ENCODE measurements at regions not wholly inside any gene's neighbourhood (a gene's known extent, or its start where the extent isn't known, plus 50 kb on each side); places are given as distances from the start of the nearest gene placed in this dataset.
"Not testable (repeated sequence)": the region's sequence is repeated elsewhere in the genome, so short reads cannot be mapped to it uniquely, and the experiment has no call there.

DNA sequence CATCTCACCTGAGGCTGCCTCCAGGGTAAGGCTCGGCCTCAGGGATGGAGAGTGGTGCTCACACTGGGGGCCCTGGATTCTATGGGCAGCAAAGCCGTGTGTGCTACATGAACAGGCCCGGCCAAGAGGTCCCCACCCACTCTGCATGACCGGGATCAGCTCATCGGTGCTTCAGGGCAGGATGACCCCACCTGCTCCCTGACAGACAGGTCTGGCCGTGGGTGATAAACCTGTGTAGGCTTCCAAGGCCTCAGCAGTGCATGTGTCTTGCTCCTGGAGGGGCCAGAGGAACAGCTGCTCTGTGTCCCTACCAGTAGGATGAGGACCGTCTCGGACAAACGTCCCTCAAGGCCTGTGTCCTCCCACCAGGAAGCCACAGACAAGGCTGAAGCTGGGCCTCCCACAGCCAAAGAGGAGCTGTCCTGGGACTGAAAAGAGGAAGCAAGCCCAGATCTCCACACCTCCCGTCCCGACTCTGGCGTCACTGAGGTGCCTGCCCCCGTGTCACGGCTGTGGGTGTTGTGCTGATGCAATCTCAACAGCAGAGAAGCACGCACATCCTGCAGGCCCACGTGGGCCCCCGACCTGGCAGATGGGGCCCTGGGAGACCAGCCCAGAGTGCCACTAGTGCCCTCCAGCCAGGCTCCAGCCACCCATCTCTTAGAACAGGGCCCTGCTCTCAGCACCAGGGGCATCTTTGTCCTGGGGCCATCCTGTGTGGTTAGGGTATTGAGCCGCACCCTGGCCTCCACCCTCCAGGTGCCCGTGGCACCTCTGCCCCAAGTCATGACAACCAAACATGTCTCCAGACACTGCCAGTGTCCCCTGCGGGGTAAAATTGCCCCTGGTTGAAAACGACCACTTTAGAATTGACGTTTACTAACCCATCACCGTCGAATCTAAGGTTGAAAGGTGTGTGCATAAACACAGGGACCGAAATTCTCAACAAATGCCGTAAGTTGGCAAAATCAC is 5455.9 kb upstream of the TPTE start:
- peak; percentile 18 for DNase-seq (ENCODE audit: low spot score)

DNA sequence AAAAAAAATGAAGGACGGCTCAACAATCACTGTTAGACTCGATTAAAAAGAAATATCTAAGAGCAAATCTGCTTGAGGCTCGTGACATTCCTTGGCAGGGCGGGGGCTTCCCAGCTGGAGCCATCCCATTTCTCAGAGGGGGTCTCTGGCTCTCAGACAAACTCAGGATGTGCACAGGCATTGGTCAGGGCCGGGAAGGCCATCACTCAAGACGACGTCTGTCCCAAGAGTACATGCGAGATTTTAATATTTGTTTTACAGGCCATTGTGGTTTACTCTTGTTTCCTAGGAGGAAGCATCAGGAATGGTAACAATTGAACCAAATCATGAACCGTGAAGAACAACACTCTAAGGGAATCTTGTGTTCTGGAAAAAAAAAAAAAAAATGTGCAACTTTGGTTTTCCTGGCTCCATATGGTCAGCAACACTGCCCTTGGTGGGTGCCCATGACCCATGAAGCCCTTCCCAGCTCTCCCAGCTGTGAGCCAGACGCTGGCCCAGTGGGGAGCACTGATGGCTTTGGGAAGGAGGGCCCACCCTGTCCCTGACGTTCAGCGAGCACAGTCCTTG is 5454.6 kb upstream of the TPTE start:
- not testable (repeated sequence) for DNase-seq (ENCODE audit: low spot score)

DNA sequence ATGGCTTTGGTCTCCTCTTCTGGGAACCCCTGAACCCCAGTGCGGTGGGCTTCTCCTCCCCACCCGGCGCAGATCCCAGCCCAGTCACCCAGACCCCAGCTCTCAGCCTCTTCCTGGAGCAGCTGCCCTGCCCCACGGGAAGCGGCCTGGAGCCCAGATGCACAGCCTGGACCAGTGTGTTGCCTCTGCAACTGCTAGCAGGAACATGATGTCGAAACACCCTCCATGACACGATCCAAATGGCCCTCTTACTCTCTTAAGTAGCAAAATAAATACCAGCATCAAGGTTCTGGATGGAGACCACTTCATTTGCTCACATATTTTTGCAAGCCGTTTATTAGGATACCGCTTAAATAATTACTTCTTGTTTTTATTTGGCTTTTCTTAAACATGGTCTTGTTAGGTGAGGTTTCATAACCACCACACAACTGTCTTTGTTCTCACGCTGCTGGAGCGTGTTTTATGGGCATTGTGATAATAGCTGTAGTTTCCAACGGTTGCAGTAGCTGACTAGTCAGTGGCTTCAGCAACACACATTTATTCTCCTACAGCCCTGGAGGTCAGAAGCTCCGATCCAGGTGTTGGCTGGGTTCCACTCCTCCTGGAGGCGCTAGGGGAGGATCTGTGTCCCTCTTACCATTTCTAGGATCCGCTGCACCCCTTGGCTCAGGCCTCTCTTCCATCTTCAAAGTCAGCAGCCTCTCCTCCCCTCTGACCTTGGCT is 5453.9 kb upstream of the TPTE start:
- DNase-seq (ENCODE audit: low spot score) = not testable (repeated sequence)

- DNase-seq (ENCODE audit: low spot score) = not testable (repeated sequence)
These were observed 5452.7 kb upstream of the TPTE start for GRCh38 chr21:5068649-5069048.

DNA sequence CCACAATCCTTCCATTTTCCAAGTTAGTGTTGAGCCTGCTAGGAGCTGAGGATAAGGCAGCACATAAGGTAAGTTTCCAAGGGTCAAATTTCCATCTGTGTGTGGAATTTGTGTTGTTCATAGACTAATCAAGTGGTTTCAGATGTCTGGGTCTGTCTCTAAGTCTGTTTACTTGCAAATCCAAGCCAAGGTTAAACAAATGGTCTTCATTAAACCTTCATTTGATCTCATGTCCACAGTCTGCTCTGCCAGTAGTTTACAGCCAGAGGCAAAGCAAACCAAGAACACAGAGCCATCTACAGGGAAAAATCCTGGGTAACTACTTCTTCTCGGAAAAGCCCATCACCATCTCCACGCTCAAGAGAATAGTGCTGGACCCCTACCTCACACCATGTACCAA is 5450.2 kb upstream of the TPTE start:
- not testable (repeated sequence) for DNase-seq (ENCODE audit: low spot score)

DNA sequence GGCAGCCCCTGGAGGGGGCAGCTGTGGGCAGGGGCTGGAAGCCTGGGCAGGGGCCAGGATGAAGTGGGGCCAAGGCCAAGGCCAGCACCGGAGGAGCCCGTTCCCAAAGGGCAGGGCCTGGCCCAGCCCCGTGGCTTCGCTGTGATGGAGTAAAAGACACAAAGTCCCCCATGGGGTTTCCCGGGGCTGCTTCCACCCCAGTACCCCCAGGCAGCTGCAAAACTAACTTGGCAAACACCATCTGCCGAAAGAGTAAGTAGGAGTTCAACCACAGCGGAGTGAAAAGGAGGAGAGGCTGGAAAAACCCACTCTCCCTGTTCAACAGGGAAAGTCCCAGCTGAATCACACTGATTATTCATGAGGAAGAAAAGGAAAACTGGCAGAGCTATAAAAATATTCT is 5444.5 kb upstream of the TPTE start:
- not testable (repeated sequence) for DNase-seq (ENCODE audit: low spot score)

GRCh38 chr21:5079361-5079760 is 5442.0 kb upstream of the TPTE start:
- not testable (repeated sequence) for DNase-seq (ENCODE audit: low spot score)

- DNase-seq (ENCODE audit: low spot score) = not testable (repeated sequence)
These were observed 5441.4 kb upstream of the TPTE start for GRCh38 chr21:5080015-5080414.

GRCh38 chr21:5084246-5084645 is 5437.1 kb upstream of the TPTE start:
- DNase-seq (ENCODE audit: low spot score) = not testable (repeated sequence)

- DNase-seq (ENCODE audit: low spot score) = not testable (repeated sequence)
These were observed 5435.9 kb upstream of the TPTE start for GRCh38 chr21:5085456-5085855.

DNA sequence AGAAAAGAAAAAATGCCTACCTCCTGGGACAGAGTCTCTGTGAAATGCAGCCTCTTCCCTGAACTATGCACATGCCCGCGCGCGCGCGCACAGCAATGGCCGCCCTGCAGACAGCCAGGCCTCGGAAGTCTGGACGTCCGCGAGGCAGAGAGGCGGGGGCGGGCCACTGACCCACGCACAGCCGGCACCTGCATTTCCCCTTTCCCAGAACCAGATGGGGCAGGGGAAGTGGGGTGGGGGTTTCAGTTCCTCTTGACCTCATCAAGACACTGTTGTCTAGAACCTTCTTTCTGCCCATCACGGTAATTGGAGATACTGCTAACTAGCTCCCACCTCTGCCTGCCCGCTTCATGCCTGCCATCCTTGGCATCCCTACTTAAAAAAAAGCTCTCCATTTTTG is 5435.0 kb upstream of the TPTE start:
- not testable (repeated sequence) for DNase-seq (ENCODE audit: low spot score)

DNA sequence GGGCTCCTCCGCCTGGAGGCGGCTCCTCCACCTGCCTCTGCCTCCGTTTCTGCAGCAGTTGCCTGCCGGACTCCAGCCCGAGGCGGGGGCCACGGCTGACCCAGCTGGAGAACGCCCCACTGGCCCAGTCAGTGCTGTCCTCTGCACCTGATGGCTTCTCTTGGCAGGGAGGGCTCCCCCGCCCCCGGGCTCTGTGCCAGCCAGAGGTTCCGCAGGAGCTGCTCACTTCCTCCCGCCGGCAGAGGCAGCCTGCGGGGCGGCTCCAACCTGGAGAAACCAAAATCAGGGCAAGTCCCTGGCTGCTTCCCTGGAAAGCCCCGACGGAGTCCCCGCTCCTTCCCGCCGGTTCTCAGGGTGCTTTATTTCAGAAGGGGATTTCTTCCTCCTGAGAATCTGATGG is 5432.6 kb upstream of the TPTE start:
- not testable (repeated sequence) for DNase-seq (ENCODE audit: low spot score)

- not testable (repeated sequence) for DNase-seq (ENCODE audit: low spot score)
These were observed 5431.8 kb upstream of the TPTE start for GRCh38 chr21:5089399-5090089.

DNA sequence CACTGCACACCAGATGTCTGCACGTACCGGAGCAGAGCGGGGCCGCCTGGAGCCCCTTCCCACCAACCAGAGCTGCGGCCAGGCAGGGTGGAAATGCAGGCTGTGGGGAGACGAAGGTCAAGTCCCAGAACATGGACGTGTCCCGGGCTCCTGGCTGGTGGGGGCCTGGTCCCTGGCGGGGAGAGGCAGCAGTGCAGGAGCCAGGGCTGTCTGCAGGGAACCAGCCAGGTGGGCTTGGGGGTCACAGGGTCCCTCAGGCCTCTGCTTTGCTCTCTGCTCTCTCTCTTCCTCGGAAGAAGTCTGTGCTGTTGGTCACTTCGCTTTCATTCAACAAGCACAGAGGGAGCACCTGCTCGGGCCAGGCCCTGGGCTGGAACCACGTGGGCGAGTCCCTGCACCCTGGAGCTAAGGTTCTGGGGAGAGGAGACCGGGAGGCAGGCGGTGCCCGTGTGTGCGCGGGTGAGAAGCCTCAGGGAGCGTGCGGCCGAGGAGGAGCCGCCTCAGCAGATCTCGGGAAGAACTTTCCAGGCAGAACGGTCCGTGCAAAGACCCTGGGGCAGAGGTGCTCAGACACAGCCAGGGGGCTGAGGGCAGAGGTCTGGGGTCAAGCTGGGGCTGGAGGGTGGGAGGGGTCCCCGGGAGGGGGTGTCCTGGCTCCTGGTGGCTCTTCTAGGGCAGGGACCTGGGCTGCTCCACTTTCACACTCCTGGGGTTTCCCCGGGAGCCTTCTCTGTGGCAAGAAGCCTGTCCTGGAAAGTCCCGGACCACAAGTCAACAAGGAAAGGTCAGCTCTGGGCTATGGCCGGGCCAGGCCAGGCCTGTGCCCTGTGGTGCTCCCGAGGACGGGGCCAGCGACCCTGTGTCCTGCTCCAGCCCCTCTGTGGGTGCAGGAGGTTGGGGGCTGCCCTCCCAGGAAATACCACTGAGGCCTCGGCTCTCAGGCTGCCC is 5431.0 kb upstream of the TPTE start:
- DNase-seq (ENCODE audit: low spot score) = not testable (repeated sequence)

GRCh38 chr21:5091274-5091673 is 5430.1 kb upstream of the TPTE start:
- not testable (repeated sequence) for DNase-seq (ENCODE audit: low spot score)

DNA sequence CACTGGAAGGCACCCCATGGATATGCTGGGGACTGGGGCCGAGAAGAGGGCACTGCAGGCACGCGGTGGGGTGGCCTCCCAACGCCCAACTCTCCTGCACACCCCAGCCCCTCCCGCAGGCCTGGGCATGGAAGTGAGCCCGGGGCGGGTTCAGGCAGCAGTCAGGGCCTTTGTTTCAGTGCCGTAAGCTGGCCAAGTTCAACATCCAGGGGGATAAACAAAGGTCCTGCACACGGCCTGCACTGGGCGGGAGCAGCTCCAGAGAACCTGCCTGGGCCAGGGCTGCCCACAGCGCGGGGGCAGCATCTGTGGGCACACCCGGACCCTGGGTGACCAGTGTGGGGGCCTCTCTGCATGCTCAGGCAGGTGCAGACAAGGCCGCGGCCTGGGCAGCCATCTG is 5425.8 kb upstream of the TPTE start:
- not testable (repeated sequence) for DNase-seq (ENCODE audit: low spot score)

DNA sequence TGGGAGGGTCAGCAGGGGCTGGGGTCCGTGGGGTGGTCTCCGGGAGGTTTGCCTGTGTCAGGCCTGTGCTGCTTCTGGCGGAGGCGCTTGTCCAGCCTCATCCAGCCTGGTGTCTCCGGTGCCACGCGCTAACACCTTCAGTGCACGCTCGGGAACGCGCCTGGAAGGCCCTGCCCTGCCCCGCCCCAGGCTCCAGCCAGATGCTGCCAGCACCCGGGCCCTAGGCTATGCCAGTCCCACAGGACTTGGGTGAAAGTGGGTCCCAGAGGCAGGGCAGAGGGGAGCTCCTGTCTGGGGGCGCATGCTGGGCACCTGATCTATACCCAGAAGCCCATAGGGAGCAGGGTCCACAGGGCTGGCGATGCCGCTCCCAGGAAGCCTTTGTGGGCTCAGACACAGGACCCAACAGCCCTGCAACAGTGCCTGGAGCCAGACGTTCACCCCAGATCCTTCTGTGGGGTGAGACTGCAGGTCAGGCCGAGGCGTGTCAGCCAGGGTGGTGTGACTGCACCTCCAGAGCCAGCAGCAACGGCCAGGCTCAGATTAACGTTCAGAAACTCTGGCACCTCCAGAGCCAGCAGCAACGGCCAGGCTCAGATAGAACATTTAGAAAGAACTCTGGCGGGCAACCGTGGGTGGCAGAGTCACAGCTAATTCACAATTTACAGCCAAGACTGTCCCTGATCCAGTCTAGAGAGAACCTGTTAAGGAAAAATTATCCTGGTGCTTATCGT is 5423.2 kb upstream of the TPTE start:
- not testable (repeated sequence) for DNase-seq (ENCODE audit: low spot score)

DNA sequence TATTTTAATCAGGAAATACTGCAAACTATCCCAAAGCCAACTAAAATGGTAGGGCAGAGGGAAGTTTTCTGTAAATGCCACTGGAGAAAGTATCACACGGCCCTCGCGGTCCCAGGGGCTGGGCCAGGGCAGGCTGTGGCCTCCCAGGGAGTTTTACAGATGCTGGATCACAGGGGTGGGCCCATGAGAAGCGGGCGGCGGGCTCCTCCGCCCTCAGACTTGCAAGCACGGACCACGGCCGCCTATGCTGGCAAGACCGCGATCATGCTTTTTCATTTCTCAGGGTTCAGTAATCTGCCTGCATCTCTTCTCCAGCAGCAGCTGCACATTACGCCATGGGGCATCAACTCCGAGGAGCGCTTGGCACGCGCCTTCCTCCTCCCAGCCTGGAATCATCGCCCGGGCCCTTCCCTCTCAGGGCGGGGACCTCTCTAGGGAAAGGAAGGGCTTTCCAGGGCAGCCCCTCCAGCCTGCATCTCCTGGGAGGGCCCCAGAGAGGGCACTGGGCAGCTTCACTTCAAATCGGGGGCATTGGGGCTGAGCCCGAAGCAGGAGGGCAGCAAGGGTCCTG is 5420.7 kb upstream of the TPTE start:
- DNase-seq (ENCODE audit: low spot score) = not testable (repeated sequence)

GRCh38 chr21:5101749-5102148 is 5419.6 kb upstream of the TPTE start:
- peak; percentile 87 for DNase-seq (ENCODE audit: low spot score)
